ENCODE measurements at regions not wholly inside any gene's neighbourhood (a gene's known extent, or its start where the extent isn't known, plus 50 kb on each side); places are given as distances from the start of the nearest gene placed in this dataset.

GRCh38 chr4:115883231-115883630 is 769.8 kb upstream of the NDST4 start:
- TF ChIP-seq CTCF (IDR thresholded peaks at IDR 0.05; ENCODE audit: insufficient read depth, low read length), result no peak
- no peak for DNase-seq (ENCODE audit: low read depth)
- H3K4me3 ChIP-seq (ENCODE audit: low read depth, low read length), result no peak overlapping the region

- no peak for TF ChIP-seq CTCF (IDR thresholded peaks at IDR 0.05; ENCODE audit: insufficient read depth, low read length)
- no peak overlapping the region for H3K4me3 ChIP-seq (ENCODE audit: low read depth, low read length)
- DNase-seq (ENCODE audit: low read depth), result no peak
Measured at GRCh38 chr4:115873048-115873447, 759.6 kb upstream of the NDST4 start.

GRCh38 chr4:115871596-115871995 is 758.2 kb upstream of the NDST4 start:
- TF ChIP-seq CTCF (IDR thresholded peaks at IDR 0.05; ENCODE audit: insufficient read depth, low read length), result no peak
- H3K4me3 ChIP-seq (ENCODE audit: low read depth, low read length), result no peak overlapping the region
- DNase-seq (ENCODE audit: low read depth), result no peak

- H3K4me3 ChIP-seq (ENCODE audit: low read depth, low read length), result no peak overlapping the region
- no peak for TF ChIP-seq CTCF (IDR thresholded peaks at IDR 0.05; ENCODE audit: insufficient read depth, low read length)
- no peak for DNase-seq (ENCODE audit: low read depth)
Measured at GRCh38 chr4:115866364-115866896, 753.0 kb upstream of the NDST4 start.

- no peak overlapping the region for H3K4me3 ChIP-seq (ENCODE audit: low read depth, low read length)
- TF ChIP-seq CTCF (IDR thresholded peaks at IDR 0.05; ENCODE audit: insufficient read depth, low read length), result no peak
- DNase-seq (ENCODE audit: low read depth), result no peak
Measured at GRCh38 chr4:115865736-115866135, 752.3 kb upstream of the NDST4 start.

- H3K4me3 ChIP-seq (ENCODE audit: low read depth, low read length), result no peak overlapping the region
- no peak for TF ChIP-seq CTCF (IDR thresholded peaks at IDR 0.05; ENCODE audit: insufficient read depth, low read length)
- DNase-seq (ENCODE audit: low read depth), result no peak
Measured at GRCh38 chr4:115852767-115853091, 739.3 kb upstream of the NDST4 start.

Data from fibroblast of the aortic adventitia (primary cell).